Midbrain (tissue), 1 donor: ENCODE measurements at regions not wholly inside any gene's neighbourhood (a gene's known extent, or its start where the extent isn't known, plus 50 kb on each side); places are given as distances from the start of the nearest gene placed in this dataset.
"Not testable (repeated sequence)": the region's sequence is repeated elsewhere in the genome, so short reads cannot be mapped to it uniquely, and the experiment has no call there.

Experiments used
- DNase-seq: peaks from one replicate; lab custom pipeline; 2025; lab: John Stamatoyannopoulos, UW

- DNase-seq: no peak
Observed at GRCh38 chr11:37907436-37908218, 1309.6 kb upstream of the RAG2 start.

- DNase-seq: no peak
Observed at GRCh38 chr11:37905707-37906417, 1307.8 kb upstream of the RAG2 start.

DNA sequence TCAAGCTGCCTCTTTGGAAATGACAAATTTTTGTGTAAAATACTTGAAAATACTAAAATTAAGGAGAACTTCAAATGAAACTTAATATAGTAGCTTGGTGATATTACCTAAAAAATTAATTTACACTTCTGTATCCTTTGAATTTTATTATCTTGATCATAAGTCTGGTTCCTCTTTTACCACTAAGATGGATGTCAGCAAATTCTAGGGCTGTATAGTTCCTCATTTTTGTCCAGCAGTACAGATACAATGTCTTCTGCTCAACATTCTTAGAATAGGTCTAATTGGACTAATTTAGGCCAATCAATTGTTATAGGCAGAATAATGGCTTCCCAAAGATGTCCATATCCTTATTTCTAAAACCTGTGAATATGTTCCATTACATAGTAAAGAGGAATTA is 1298.0 kb upstream of the RAG2 start:
- DNase-seq: no peak

- no peak for DNase-seq
Observed at GRCh38 chr11:37881741-37882140, 1283.7 kb upstream of the RAG2 start.

DNA sequence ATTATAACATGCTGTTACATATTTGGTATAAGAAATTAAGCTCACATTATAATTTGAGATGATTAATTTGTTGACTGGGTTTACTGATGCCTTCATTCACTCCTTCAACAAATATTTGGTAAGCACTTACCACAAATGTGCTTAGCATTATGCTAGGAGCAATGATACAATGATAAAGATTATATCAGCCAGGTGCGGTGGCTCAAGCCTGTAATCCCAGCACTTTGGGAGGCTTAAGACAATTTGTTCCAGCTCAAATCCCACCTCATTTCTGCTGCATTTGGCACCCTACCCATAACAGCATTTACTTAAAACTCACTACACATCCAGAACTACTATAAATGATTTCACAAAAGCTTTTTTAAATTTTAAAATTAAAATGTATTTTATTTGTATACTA is 1263.6 kb upstream of the RAG2 start:
- no peak for DNase-seq

DNA sequence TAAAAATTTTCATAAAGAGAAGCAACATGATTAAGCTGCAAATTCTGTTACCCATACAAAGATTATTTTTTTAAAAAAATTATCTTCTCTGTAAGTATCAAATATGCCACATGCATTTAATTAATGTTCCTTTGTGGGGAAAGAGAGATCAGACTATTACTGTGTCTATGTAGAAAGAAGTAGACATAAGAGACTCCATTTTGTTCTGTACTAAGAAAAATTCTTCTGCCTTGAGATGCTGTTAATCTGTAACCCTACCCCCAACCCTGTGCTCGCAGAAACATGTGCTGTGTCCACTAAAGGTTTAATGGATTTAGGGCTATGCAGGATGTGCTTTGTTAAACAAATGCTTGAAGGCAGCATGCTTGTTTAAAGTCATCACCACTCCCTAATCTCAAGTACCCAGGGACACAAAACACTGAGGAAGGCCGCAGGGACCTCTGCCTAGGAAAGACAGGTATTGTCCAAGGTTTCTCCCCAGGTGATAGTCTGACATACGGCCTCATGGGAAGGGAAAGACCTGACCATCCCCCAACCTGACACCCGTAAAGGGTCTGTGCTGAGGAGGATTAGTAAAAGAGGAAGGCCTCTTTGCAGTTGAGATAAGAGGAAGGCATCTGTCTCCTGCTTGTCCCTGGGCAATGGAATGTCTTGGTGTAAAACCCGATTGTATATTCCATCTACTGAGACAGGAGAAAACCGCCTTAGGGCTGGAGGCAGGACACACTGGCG is 1260.9 kb upstream of the RAG2 start:
- DNase-seq: not testable (repeated sequence)

DNA sequence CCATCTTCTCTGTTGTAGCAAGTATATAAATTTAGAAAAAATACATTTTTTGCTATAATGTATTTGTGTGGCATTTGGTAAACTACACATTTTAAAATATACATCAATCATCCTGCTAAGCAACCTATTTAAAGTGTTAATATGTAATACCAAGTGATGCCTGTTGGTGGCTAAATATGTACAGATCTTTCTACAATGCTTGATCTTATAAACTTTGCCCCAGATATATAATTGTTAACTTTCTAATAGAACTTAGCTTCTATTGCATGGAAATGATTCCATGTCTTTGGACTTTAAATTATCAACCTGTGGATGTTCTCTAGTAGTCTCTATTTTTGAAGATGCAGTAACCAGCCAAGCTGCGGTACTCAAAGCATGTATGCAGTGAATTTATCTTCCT is 1260.4 kb upstream of the RAG2 start:
- DNase-seq: no peak

- no peak for DNase-seq
Observed at GRCh38 chr11:37857726-37858125, 1259.7 kb upstream of the RAG2 start.

- no peak for DNase-seq
Observed at GRCh38 chr11:37849706-37850105, 1251.7 kb upstream of the RAG2 start.

DNA sequence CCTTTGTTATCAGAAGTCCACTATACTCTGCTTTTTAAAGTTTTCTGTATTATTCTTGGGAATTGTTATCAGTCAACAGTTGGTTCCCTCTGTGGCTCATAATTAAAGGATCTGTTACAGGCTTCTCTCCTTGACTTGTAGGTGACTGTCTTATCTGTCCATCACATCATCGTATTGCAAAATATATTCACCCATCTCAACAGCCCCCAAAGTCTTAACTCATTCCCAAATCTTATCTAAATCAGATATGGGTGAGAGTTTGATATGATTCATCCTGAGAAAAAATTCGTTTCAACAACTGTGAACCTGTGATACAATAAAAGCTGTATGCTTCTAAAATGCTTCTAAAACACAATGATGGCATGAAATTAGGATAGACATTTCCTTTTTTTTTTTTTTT is 1245.6 kb upstream of the RAG2 start:
- no peak for DNase-seq

GRCh38 chr11:37841016-37841415 is 1243.0 kb upstream of the RAG2 start:
- no peak for DNase-seq

DNA sequence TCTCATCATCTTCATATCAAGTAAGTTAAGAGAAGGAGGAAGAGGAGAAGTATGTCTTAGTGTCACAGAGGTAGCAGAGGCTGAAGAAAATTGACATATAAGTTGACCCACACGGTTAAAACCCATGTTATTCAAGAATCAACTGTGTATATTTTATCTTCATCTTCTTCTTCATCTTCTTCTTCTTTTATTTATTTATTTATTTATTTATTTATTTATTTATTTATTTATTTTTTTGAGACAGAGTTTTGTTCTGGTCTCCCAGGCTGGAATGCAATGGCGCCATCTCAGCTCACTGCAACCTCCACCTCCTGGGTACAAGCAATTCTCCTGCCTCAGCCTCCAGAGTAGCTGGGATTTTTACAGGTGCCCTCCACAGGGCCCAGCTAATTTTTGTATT is 1242.3 kb upstream of the RAG2 start:
- not testable (repeated sequence) for DNase-seq

- no peak for DNase-seq
Observed at GRCh38 chr11:37830529-37830928, 1232.5 kb upstream of the RAG2 start.

- DNase-seq: no peak
Observed at GRCh38 chr11:37817727-37818270, 1219.8 kb upstream of the RAG2 start.

DNA sequence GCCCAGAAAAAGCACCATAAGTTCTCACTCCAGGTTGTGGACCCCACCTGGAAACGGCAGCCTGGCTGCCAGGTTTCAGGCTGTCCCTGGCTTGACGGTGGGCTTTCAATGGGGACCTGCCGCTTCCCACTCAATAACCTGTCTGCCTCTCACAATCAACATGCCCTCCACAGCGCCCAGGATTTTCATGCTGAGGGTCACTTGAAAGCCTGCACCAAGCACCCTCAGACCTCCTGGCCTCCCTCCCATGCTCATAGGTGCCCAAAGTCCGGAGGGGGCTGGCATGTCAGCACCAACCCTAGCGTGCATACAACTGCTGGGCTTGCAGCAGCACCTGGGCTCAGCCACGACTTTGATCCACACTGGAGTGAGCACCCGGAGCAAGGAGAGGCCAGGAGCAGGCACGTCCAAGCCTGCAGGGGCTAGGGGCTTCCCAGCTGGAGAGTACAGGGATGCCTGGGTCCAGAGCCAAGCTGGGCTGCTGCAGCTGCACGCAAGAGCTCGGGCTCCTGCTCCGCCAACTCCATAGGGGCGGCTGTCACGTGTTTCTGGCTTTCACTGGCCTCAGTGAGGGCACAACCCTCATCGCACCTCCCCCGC is 1214.3 kb upstream of the RAG2 start:
- DNase-seq: no peak

GRCh38 chr11:37811349-37811748 is 1213.3 kb upstream of the RAG2 start:
- DNase-seq: no peak

GRCh38 chr11:37804666-37805065 is 1206.6 kb upstream of the RAG2 start:
- DNase-seq: no peak

- DNase-seq: no peak
Observed at GRCh38 chr11:37788141-37788877, 1190.3 kb upstream of the RAG2 start.

DNA sequence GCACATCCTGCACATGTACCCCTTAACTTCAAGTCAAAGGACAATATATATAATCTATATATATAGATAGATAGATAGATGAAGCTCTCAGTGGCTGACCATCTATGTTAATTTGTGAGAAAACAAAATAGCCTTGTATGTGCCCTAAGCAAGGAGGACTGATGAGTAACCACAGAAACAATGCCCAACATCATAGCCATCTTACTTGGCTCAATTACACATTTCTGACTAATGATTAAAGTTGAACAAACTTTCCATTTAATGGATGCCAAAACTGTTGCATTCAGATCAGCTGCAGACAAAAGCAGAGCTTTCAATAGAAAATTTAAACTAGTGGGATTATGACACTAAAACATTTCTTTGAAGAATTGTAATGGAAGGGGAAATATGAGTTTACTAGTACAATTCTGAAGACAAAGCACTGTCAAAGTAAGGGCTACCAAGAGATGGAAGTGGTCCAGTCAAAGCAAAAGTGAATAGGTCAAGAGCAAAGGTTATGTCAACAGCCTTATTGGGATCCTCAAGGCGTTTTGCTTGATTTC is 1188.2 kb upstream of the RAG2 start:
- no peak for DNase-seq

GRCh38 chr11:37774441-37774840 is 1176.4 kb upstream of the RAG2 start:
- no peak for DNase-seq

GRCh38 chr11:37770145-37770544 is 1172.1 kb upstream of the RAG2 start:
- no peak for DNase-seq
